ENCODE measurements at regions not wholly inside any gene's neighbourhood (a gene's known extent, or its start where the extent isn't known, plus 50 kb on each side); places are given as distances from the start of the nearest gene placed in this dataset.

- TF ChIP-seq RARB (CRISPR knock-in tag; IDR thresholded peaks at IDR 0.05) (no peak), OSR1 (CRISPR knock-in tag; IDR thresholded peaks at IDR 0.05) (no peak), ARNTL (CRISPR knock-in tag; IDR thresholded peaks at IDR 0.05; ENCODE audit: borderline replicate concordance, low read depth) (no peak), ZFP30 (CRISPR knock-in tag; IDR thresholded peaks at IDR 0.05) (no peak), TCF4 (CRISPR knock-in tag; IDR thresholded peaks at IDR 0.05; ENCODE audit: borderline replicate concordance) (no peak), ZFP3 (CRISPR knock-in tag; IDR thresholded peaks at IDR 0.05) (no peak), POU6F1 (CRISPR knock-in tag; IDR thresholded peaks at IDR 0.05; ENCODE audit: borderline replicate concordance, low read depth) (no peak), PPARA (CRISPR knock-in tag; IDR thresholded peaks at IDR 0.05; ENCODE audit: borderline replicate concordance) (no peak), ZNF70 (CRISPR knock-in tag; IDR thresholded peaks at IDR 0.05) (no peak), CSRNP3 (CRISPR knock-in tag; IDR thresholded peaks at IDR 0.05) (no peak), ZNF565 (CRISPR knock-in tag; conservative IDR thresholded peaks at IDR 0.05; ENCODE audit: low read depth) (no peak), CSDC2 (CRISPR knock-in tag; IDR thresholded peaks at IDR 0.05) (no peak), SNAI2 (CRISPR knock-in tag; IDR thresholded peaks at IDR 0.05) (no peak)
These were observed 61.2 kb upstream of the NFASC start for GRCh38 chr1:204809488-204809887.
